SK-N-SH treated with all-trans-retinoic acid at 6 μM for 48 hours (cell line): ENCODE measurements at regions not wholly inside any gene's neighbourhood (a gene's known extent, or its start where the extent isn't known, plus 50 kb on each side); places are given as distances from the start of the nearest gene placed in this dataset.

Experiments used
- ARNTL ChIP-seq: fragments of 450-650 bp; formaldehyde crosslinking; IDR thresholded peaks from 2 replicates; pipeline ENCODE4 v1.5.0; 2020; ENCODE audit warnings: low read depth, mild to moderate bottlenecking, moderate library complexity, borderline replicate concordance
- BACH2 ChIP-seq: fragments of 250-450 bp; sonication (Bioruptor Pico); IDR thresholded peaks from 2 replicates; pipeline ENCODE4 v1.9.0; 2021; ENCODE audit warnings: mild to moderate bottlenecking, borderline replicate concordance
- ISL1 ChIP-seq: fragments of 250-450 bp; sonication (Bioruptor Pico); IDR thresholded peaks from 2 replicates; pipeline ENCODE4 v2.1.2; 2022; ENCODE audit warnings: mild to moderate bottlenecking, moderate library complexity
- OSR1 ChIP-seq: fragments of 250-450 bp; sonication (Bioruptor Pico); IDR thresholded peaks from 2 replicates; pipeline ENCODE4 v1.8.0; 2022; ENCODE audit warnings: moderate library complexity, mild to moderate bottlenecking, inconsistent platforms
- PPARA ChIP-seq: fragments of 250-450 bp; sonication (Bioruptor Pico); IDR thresholded peaks from 2 replicates; pipeline ENCODE4 v1.5.0; 2020; ENCODE audit warnings: mild to moderate bottlenecking, borderline replicate concordance
- TCF4 ChIP-seq: fragments of 250-450 bp; sonication (Bioruptor Pico); IDR thresholded peaks from 2 replicates; pipeline ENCODE4 v1.8.0; 2021; ENCODE audit warnings: mild to moderate bottlenecking, moderate library complexity, borderline replicate concordance
- ZFP3 ChIP-seq: fragments of 250-450 bp; sonication (Bioruptor Pico); IDR thresholded peaks from 2 replicates; pipeline ENCODE4 v1.5.0; 2020; ENCODE audit warnings: mild to moderate bottlenecking, moderate library complexity
- ZFP30 ChIP-seq: fragments of 450-650 bp; formaldehyde crosslinking; IDR thresholded peaks from 2 replicates; pipeline ENCODE4 v1.5.0; 2022; ENCODE audit warnings: mild to moderate bottlenecking, moderate library complexity
- ZNF565 ChIP-seq: fragments of 450-650 bp; formaldehyde crosslinking; conservative IDR thresholded peaks from 2 replicates; pipeline ENCODE4 v1.5.0; 2020; ENCODE audit warnings: low read depth, mild to moderate bottlenecking, moderate library complexity
- ZNF8 ChIP-seq: fragments of 450-650 bp; formaldehyde crosslinking; IDR thresholded peaks from 2 replicates; pipeline ENCODE4 v1.5.0; 2020; ENCODE audit warnings: mild to moderate bottlenecking, moderate library complexity
- TF ChIP-seq, protein P1 (sequence below): fragments of 250-450 bp; sonication (Bioruptor Pico); IDR thresholded peaks from 2 replicates; pipeline ENCODE4 v1.8.0; 2020; ENCODE audit warnings: mild to moderate bottlenecking, moderate library complexity, borderline replicate concordance
- TF ChIP-seq, protein P2 (sequence below): fragments of 250-450 bp; sonication (Bioruptor Pico); IDR thresholded peaks from 2 replicates; pipeline ENCODE4 v1.5.0; 2020; ENCODE audit warnings: mild to moderate bottlenecking, moderate library complexity
- TF ChIP-seq, protein P3 (sequence below): fragments of 250-450 bp; sonication (Bioruptor Pico); IDR thresholded peaks from 2 replicates; pipeline ENCODE4 v1.5.1; 2020; ENCODE audit warnings: low read depth, mild to moderate bottlenecking, moderate library complexity

DNA sequence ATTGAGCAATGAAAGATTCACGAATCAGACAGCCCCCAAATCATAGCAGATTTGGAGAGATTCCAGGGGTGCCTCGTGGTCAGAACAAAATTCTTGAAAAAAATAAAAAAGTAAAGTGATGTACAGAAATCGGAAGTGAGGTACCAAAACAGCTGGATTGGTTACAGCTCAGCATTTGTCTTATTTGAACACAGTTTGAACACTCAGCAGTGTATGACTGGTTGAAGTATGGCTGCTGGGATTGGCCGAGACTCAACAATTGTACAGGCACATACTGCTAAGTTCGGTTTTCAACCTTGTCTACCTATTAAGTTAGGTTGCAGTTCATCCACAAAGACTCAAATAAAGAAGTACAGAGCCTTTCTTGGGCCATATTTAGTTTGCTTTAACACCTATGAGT is 865.4 kb upstream of the TMEM132C start:
- TF ChIP-seq ARNTL (CRISPR knock-in tag) (no peak), PPARA (CRISPR knock-in tag) (no peak), ZNF565 (CRISPR knock-in tag) (no peak), ZFP3 (CRISPR knock-in tag) (no peak), OSR1 (no peak), TCF4 (CRISPR knock-in tag) (no peak), ZNF8 (CRISPR knock-in tag) (no peak), BACH2 (CRISPR knock-in tag) (no peak), ISL1 (CRISPR knock-in tag) (no peak), ZFP30 (CRISPR knock-in tag) (no peak)
- TF ChIP-seq, protein P1, sequence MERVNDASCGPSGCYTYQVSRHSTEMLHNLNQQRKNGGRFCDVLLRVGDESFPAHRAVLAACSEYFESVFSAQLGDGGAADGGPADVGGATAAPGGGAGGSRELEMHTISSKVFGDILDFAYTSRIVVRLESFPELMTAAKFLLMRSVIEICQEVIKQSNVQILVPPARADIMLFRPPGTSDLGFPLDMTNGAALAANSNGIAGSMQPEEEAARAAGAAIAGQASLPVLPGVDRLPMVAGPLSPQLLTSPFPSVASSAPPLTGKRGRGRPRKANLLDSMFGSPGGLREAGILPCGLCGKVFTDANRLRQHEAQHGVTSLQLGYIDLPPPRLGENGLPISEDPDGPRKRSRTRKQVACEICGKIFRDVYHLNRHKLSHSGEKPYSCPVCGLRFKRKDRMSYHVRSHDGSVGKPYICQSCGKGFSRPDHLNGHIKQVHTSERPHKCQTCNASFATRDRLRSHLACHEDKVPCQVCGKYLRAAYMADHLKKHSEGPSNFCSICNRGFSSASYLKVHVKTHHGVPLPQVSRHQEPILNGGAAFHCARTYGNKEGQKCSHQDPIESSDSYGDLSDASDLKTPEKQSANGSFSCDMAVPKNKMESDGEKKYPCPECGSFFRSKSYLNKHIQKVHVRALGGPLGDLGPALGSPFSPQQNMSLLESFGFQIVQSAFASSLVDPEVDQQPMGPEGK (CRISPR knock-in tag), result no peak
- TF ChIP-seq, protein P2, sequence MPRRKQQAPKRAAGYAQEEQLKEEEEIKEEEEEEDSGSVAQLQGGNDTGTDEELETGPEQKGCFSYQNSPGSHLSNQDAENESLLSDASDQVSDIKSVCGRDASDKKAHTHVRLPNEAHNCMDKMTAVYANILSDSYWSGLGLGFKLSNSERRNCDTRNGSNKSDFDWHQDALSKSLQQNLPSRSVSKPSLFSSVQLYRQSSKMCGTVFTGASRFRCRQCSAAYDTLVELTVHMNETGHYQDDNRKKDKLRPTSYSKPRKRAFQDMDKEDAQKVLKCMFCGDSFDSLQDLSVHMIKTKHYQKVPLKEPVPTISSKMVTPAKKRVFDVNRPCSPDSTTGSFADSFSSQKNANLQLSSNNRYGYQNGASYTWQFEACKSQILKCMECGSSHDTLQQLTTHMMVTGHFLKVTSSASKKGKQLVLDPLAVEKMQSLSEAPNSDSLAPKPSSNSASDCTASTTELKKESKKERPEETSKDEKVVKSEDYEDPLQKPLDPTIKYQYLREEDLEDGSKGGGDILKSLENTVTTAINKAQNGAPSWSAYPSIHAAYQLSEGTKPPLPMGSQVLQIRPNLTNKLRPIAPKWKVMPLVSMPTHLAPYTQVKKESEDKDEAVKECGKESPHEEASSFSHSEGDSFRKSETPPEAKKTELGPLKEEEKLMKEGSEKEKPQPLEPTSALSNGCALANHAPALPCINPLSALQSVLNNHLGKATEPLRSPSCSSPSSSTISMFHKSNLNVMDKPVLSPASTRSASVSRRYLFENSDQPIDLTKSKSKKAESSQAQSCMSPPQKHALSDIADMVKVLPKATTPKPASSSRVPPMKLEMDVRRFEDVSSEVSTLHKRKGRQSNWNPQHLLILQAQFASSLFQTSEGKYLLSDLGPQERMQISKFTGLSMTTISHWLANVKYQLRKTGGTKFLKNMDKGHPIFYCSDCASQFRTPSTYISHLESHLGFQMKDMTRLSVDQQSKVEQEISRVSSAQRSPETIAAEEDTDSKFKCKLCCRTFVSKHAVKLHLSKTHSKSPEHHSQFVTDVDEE (CRISPR knock-in tag), result no peak
- TF ChIP-seq, protein P3, sequence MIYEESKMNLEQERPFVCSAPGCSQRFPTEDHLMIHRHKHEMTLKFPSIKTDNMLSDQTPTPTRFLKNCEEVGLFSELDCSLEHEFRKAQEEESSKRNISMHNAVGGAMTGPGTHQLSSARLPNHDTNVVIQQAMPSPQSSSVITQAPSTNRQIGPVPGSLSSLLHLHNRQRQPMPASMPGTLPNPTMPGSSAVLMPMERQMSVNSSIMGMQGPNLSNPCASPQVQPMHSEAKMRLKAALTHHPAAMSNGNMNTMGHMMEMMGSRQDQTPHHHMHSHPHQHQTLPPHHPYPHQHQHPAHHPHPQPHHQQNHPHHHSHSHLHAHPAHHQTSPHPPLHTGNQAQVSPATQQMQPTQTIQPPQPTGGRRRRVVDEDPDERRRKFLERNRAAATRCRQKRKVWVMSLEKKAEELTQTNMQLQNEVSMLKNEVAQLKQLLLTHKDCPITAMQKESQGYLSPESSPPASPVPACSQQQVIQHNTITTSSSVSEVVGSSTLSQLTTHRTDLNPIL (CRISPR knock-in tag), result no peak
